ENCODE measurements at regions not wholly inside any gene's neighbourhood (a gene's known extent, or its start where the extent isn't known, plus 50 kb on each side); places are given as distances from the start of the nearest gene placed in this dataset.

DNA sequence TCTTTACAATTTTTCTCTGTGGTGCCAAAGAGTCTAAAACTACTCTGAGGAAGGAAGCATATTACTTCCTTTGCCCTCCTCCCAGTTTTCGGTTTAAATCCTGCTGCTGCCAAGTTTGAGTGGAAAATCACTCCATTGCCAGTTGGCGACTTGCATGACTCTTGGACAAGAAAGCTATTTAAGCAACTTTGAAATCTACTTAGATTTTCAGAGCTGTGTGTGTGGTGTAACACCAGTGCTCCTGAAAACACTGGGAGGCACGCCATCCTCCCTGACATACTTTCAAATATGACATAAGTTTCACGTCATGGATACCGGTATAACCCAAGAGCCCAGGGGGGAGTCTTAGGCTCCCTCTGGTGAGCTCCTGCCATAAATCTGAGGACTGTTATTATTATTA, 83.5 kb upstream of the RIOK2 start:
- no peak for DNase-seq (ENCODE audit: extremely low read depth, insufficient read length)
- TF ChIP-seq CTCF (IDR thresholded peaks at IDR 0.05; ENCODE audit: insufficient read depth, low read length, poor library complexity, severe bottlenecking), result no peak
- Histone ChIP-seq H3K36me3 (ENCODE audit: control insufficient read depth, insufficient read depth, low read length) (no peaks in the 10 kb centered on the region), H3K4me3 (replicated peaks; ENCODE audit: low read depth, low read length) (no peak overlapping the region), H3K27me3 (replicated peaks; ENCODE audit: control insufficient read depth, insufficient read depth, low read length) (no peaks in the 10 kb centered on the region)

- Histone ChIP-seq H3K4me3 (replicated peaks; ENCODE audit: low read depth, low read length) (no peak overlapping the region), H3K27me3 (replicated peaks; ENCODE audit: control insufficient read depth, insufficient read depth, low read length) (no peaks in the 10 kb centered on the region), H3K36me3 (ENCODE audit: control insufficient read depth, insufficient read depth, low read length) (no peaks in the 10 kb centered on the region)
- no peak for DNase-seq (ENCODE audit: extremely low read depth, insufficient read length)
- TF ChIP-seq CTCF (IDR thresholded peaks at IDR 0.05; ENCODE audit: insufficient read depth, low read length, poor library complexity, severe bottlenecking), result no peak
These were observed 84.7 kb upstream of the RIOK2 start for GRCh38 chr5:97267767-97268166.

DNA sequence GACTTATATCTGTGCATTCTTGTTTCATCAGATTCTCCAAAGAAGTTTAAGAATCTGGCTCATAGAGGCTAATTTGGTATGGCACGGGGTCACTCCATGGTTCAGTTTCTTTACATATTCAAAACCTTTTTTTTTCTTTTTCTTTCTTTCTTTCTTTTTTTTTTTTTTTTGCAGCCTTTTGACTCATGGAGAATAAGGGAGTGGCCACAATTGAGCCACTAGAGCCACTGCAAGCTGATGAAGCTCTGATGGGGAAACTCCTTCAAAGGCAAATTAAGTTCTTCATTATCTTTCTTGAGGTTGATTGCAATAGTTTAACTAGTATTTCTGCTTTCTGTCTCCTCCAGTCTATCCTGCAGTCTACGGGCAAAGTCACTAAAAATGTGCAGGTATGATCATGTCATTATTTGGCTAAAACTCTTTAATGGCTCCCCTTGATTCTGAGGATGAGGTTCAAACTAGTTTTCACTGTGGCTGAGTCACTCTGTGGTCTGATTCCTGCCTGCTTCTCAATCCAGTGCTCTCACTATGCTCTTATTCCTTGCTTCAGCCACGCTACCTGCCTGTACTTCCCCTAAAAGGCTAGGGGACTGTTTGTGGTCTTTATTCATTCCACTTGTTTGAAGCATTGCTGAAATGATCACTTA, 93.5 kb upstream of the RIOK2 start:
- no peak for TF ChIP-seq CTCF (IDR thresholded peaks at IDR 0.05; ENCODE audit: insufficient read depth, low read length, poor library complexity, severe bottlenecking)
- no peaks in the 10 kb centered on the region for H3K36me3 ChIP-seq (ENCODE audit: control insufficient read depth, insufficient read depth, low read length)
- DNase-seq (ENCODE audit: extremely low read depth, insufficient read length), result no peak
- H3K27me3 ChIP-seq (replicated peaks; ENCODE audit: control insufficient read depth, insufficient read depth, low read length), result no peaks in the 10 kb centered on the region; the same call in 1 of the 2 replicates
- no peak overlapping the region for H3K4me3 ChIP-seq (replicated peaks; ENCODE audit: low read depth, low read length)

DNA sequence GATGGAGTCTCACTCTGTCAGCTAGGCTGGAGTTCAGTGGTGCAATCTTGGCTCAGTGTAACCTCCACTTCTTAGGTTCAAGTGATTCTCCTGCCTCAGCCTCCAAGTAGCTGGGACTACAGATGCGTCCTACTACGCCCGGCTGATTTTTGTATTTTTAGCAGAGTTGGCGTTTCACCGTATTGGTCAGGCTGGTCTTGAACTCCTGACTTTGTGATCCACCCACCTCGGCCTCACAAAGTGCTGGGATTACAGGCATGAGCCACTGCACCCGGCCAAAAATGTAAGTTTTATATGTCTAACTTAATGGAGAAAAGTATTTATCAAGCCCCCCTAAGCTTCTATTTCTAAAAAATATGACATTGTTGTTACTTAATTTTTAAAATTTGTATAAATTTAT, 98.2 kb upstream of the RIOK2 start:
- no peak overlapping the region for H3K4me3 ChIP-seq (replicated peaks; ENCODE audit: low read depth, low read length)
- no peak for TF ChIP-seq CTCF (IDR thresholded peaks at IDR 0.05; ENCODE audit: insufficient read depth, low read length, poor library complexity, severe bottlenecking)
- no peaks in the 10 kb centered on the region for H3K36me3 ChIP-seq (ENCODE audit: control insufficient read depth, insufficient read depth, low read length)
- no peak for DNase-seq (ENCODE audit: extremely low read depth, insufficient read length)
- no peaks in the 10 kb centered on the region; the same call in 1 of the 2 replicates for H3K27me3 ChIP-seq (replicated peaks; ENCODE audit: control insufficient read depth, insufficient read depth, low read length)

DNA sequence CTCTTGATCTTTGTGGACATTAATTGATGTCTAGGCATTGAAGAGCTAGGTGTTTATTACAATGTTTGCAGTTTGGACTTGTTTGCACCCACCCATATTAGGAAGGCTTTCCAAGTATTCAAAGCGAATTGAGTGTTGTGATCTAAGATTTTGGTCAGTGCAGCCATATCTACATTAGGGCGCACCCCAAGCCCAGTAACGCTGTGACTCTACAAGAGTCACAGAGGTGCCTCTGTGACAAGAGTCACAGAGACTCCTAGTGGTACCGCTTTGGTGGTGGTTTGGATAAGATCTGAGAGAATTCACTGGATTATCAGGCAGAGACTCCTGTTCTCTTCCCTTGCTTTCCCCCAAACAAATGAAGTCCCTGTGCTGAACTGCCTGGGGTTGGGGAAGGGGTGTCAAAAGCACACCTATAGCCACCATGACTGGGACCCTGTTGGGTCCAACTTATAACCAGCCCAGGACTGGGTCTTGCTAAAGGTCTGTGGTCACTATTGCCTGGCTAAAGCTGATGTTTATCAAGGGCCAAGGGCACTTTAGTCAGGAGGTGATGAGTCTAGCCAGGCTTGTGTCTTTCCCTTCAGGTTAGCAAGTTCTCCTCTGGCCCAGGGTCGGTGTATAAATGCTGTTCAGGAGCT, 114.1 kb upstream of the RIOK2 start:
- TF ChIP-seq CTCF (IDR thresholded peaks at IDR 0.05; ENCODE audit: insufficient read depth, low read length, poor library complexity, severe bottlenecking), result peak; percentile 83
- H3K36me3 ChIP-seq (ENCODE audit: control insufficient read depth, insufficient read depth, low read length), result no peaks in the 10 kb centered on the region
- H3K4me3 ChIP-seq (replicated peaks; ENCODE audit: low read depth, low read length), result no peak overlapping the region
- DNase-seq (ENCODE audit: extremely low read depth, insufficient read length), result peak; percentile 5
- H3K27me3 ChIP-seq (replicated peaks; ENCODE audit: control insufficient read depth, insufficient read depth, low read length), result no peaks in the 10 kb centered on the region
